GM12878 (cell line): ENCODE measurements at regions not wholly inside any gene's neighbourhood (a gene's known extent, or its start where the extent isn't known, plus 50 kb on each side); places are given as distances from the start of the nearest gene placed in this dataset.

Experiments
- ATAC-seq: fragments of 200-7000 bp; cut with Tn5 transposase; 3 replicates; pipeline ENCODE4 v1.9.1; 2020; ENCODE audit warnings: mild to moderate bottlenecking, moderate library complexity
- BruUV-seq: library from RNA; stranded (reverse); fragments of 400-500 nt; replicated peaks from 2 replicates; lab custom pipeline; 2021; lab: Mats Ljungman, UMichigan
- CTCF ChIA-PET: fragments of 300-600 bp; sonication (Branson Sonifier 250); formaldehyde crosslinking; extraction: SDS; loops from one replicate; lab custom pipeline; 2021; ENCODE audit warnings: inconsistent platforms; lab: Yijun Ruan, JAX
- POLR2A ChIA-PET: fragments of 350-600 bp; formaldehyde crosslinking; extraction: SDS; loops from one replicate; lab custom pipeline; 2021; ENCODE audit warnings: inconsistent platforms; lab: Charles Lee
- RAD21 ChIA-PET: fragments of 300-600 bp; sonication (Branson Sonifier 250); formaldehyde crosslinking; loops from one replicate; lab custom pipeline; 2023; ENCODE audit warnings: antibody characterized with exemption; ENCODE audit not compliant: unreplicated experiment; lab: Charles Lee
- SMC1A ChIA-PET: fragments of 300-600 bp; sonication (Branson Sonifier 250); formaldehyde crosslinking; loops from one replicate; lab custom pipeline; 2023; ENCODE audit not compliant: unreplicated experiment, uncharacterized antibody; lab: Charles Lee
- DNase-seq: peaks from one replicate; pipeline ENCODE4 v3.0.0-alpha.2; 2011; ENCODE audit warnings: low read depth, low spot score
- FAIRE-seq: peaks from 3 replicates; lab custom pipeline; 2011; peaks lifted over from hg19 to GRCh38; lab: Jason Lieb, UNC
- H2AFZ ChIP-seq: 2 replicates; pipeline ENCODE4 v1.6.0; 2011; ENCODE audit warnings: low read depth, low read length, control low read depth; ENCODE audit not compliant: control insufficient read depth
- H3K27ac ChIP-seq: 2 replicates; pipeline ENCODE4 v1.5.1; 2011; ENCODE audit warnings: control low read depth; ENCODE audit not compliant: control insufficient read depth, insufficient read depth
- H3K27me3 ChIP-seq, 2 experiments: replicated peaks in 1 of 2; 2 replicates each; pipeline versions ENCODE4 v1.6.0 to v1.6.1; 2011; ENCODE audit warnings: low read length in 1 of 2; ENCODE audit not compliant: control insufficient read depth in 2 of 2, insufficient read depth in 2 of 2
- H3K36me3 ChIP-seq, 2 experiments: 2 replicates each; pipeline ENCODE4 v1.5.1; 2011; ENCODE audit warnings: low read length in 1 of 2; ENCODE audit not compliant: control insufficient read depth in 2 of 2, insufficient read depth in 2 of 2
- H3K4me1 ChIP-seq: 2 replicates; pipeline ENCODE4 v1.6.1; 2011; ENCODE audit warnings: mild to moderate bottlenecking, low read length, moderate library complexity, mixed read lengths; ENCODE audit not compliant: control insufficient read depth, insufficient read depth
- H3K4me2 ChIP-seq: 2 replicates; pipeline ENCODE4 v1.6.0; 2011; ENCODE audit warnings: control low read depth; ENCODE audit not compliant: control insufficient read depth, insufficient read depth
- H3K4me3 ChIP-seq: fragments of 200-600 bp; sonication (generic); 2 replicates; pipeline ENCODE4 v1.5.1; 2016
- H3K79me2 ChIP-seq: 2 replicates; pipeline ENCODE4 v1.6.0; 2011; ENCODE audit warnings: low read length; ENCODE audit not compliant: control insufficient read depth, insufficient read depth
- H3K9ac ChIP-seq: 2 replicates; pipeline ENCODE4 v1.8.0; 2011; ENCODE audit warnings: low read length, control low read depth, mixed read lengths; ENCODE audit not compliant: control insufficient read depth, insufficient read depth
- H3K9me3 ChIP-seq: replicated peaks from 3 replicates; pipeline ENCODE4 v1.5.1; 2011; ENCODE audit warnings: mild to moderate bottlenecking, low read length; ENCODE audit not compliant: control insufficient read depth, insufficient read depth
- H4K20me1 ChIP-seq: 2 replicates; pipeline ENCODE4 v1.6.0; 2011; ENCODE audit not compliant: control insufficient read depth, insufficient read depth
- BCL11A ChIP-seq: IDR thresholded peaks from 2 replicates; pipeline ENCODE4 v1.6.1; 2011; ENCODE audit warnings: low read depth, low read length
- CBFB ChIP-seq: IDR thresholded peaks from 2 replicates; pipeline ENCODE4 v1.6.1; 2016; ENCODE audit warnings: antibody characterized with exemption, low read depth
- CBX5 ChIP-seq: sonication (generic); IDR thresholded peaks from 2 replicates; pipeline ENCODE4 v1.6.1; 2016; ENCODE audit warnings: low read depth, moderate library complexity, mild to moderate bottlenecking, inconsistent platforms
- CTCF ChIP-seq, 3 experiments: IDR thresholded peaks in 2 of 3; conservative IDR thresholded peaks in 1 of 3; 2 replicates each; pipeline ENCODE4 v1.5.1; 2011; ENCODE audit warnings: low read depth in 3 of 3, low read length in 3 of 3, mild to moderate bottlenecking in 3 of 3, control low read depth in 2 of 3, moderate library complexity in 2 of 3, inconsistent platforms in 1 of 3, mixed read lengths in 1 of 3; ENCODE audit not compliant: control insufficient read depth in 2 of 3, insufficient read depth in 1 of 3; ENCODE audit errors: extremely low read depth in 1 of 3
- GATAD2B ChIP-seq: fragments of 450-650 bp; conservative IDR thresholded peaks from 2 replicates; pipeline ENCODE4 v1.6.1; 2017; ENCODE audit warnings: low read depth, mild to moderate bottlenecking, moderate library complexity
- RCOR1 ChIP-seq: conservative IDR thresholded peaks from 2 replicates; pipeline ENCODE4 v1.6.1; 2012; ENCODE audit warnings: low read depth, low read length, improper control_type of control experiment
- RELA ChIP-seq: fragments of 450-650 bp; IDR thresholded peaks from 2 replicates; pipeline ENCODE4 v1.8.0; 2014; ENCODE audit warnings: borderline replicate concordance; ENCODE audit not compliant: partially characterized antibody
- SREBF1 ChIP-seq: IDR thresholded peaks from 2 replicates; pipeline ENCODE4 v1.6.1; 2012; ENCODE audit warnings: mild to moderate bottlenecking, low read length
- USF1 ChIP-seq: IDR thresholded peaks from 2 replicates; pipeline ENCODE4 v1.6.1; 2011; ENCODE audit warnings: borderline replicate concordance, low read depth, mild to moderate bottlenecking, moderate library complexity, mixed read lengths, low read length; ENCODE audit not compliant: insufficient read depth; ENCODE audit errors: extremely low read length
- ZBTB4 ChIP-seq: fragments of 450-650 bp; formaldehyde crosslinking; IDR thresholded peaks from 2 replicates; pipeline ENCODE4 v1.4.0; 2022; ENCODE audit warnings: mild to moderate bottlenecking, moderate library complexity
- ZSCAN29 ChIP-seq: fragments of 450-650 bp; IDR thresholded peaks from 2 replicates; pipeline ENCODE4 v1.6.1; 2017; ENCODE audit warnings: mild to moderate bottlenecking, moderate library complexity
- WGBS: methylation state at CpG from one replicate; pipeline ENCODE4 v1.1.6; 2016; ENCODE audit warnings: low lambda C conversion rate; ENCODE audit not compliant: insufficient replicate concordance, insufficient coverage; ENCODE audit errors: missing lambda C conversion rate; 5-methylcytosine and 5-hydroxymethylcytosine counted together
- in situ Hi-C: fragments of 300-500 bp; cut with MboI; formaldehyde crosslinking; loops from 9 replicates; pipeline ENCODE4 v1.14.3; 2018; ENCODE audit warnings: mixed read lengths
- intact Hi-C: fragments of 100-400 bp; cut with micrococcal nuclease; formaldehyde crosslinking; loops from one replicate; pipeline ENCODE4 v1.14.2; 2022; ENCODE audit not compliant: unreplicated experiment

- TF ChIP-seq ZSCAN29 = no peak
- no peak for TF ChIP-seq CBX5
- TF ChIP-seq CTCF (IDR thresholded peaks at IDR 0.05 in 2 of 3, conservative IDR thresholded peaks at IDR 0.05 in 1 of 3; ENCODE audit: control insufficient read depth in 2 of 3, extremely low read depth in 1 of 3, insufficient read depth in 1 of 3, low read depth in 3 of 3, low read length in 3 of 3) = no peak
- TF ChIP-seq RELA = no peak
- no peak for TF ChIP-seq RCOR1
- TF ChIP-seq SREBF1 = no peak
- TF ChIP-seq GATAD2B = no peak
- TF ChIP-seq CBFB = no peak
- TF ChIP-seq BCL11A = no peak
- no peak for TF ChIP-seq ZBTB4 (CRISPR knock-in tag)
- no peak for TF ChIP-seq USF1
- 13% methylated on average over 3 of the region's 3 CpGs for WGBS
- POLR2A ChIA-PET = no interaction called here
These were observed 121.2 kb upstream of the SLC35G4 start for GRCh38 chr18:11488175-11488574.

More at GRCh38 chr18:11488175-11488574, 121.2 kb upstream of the SLC35G4 start:
- no TSS peak for BruUV-seq
- no peak overlapping the region for H3K4me2 ChIP-seq
- peaks cover 0 to 2% of the 10 kb centered on the region in 2 experiments; a peak in 1 of 4 replicates for H3K27me3 ChIP-seq
- ATAC-seq (no peak), FAIRE-seq (no peak), DNase-seq (no peak)
- H2AFZ ChIP-seq = no peak overlapping the region
- no peak overlapping the region for H3K27ac ChIP-seq
- in situ Hi-C loops (no loop called here), intact Hi-C loops (no loop called here)
- H3K9ac ChIP-seq = no peak overlapping the region
- RAD21 ChIA-PET = no interaction called here
- no peak overlapping the region for H3K4me3 ChIP-seq
- no peaks in the 10 kb centered on the region; the same call in 1 of the 2 replicates for H3K4me1 ChIP-seq
- SMC1A ChIA-PET = no interaction called here
- H4K20me1 ChIP-seq = no peaks in the 10 kb centered on the region
- H3K9me3 ChIP-seq = no peaks in the 10 kb centered on the region
- H3K36me3 ChIP-seq = no peaks in the 10 kb centered on the region
- H3K79me2 ChIP-seq = no peaks in the 10 kb centered on the region
- CTCF ChIA-PET = no interaction called here
